Fibroblast of lung (primary cell): ENCODE measurements at regions not wholly inside any gene's neighbourhood (a gene's known extent, or its start where the extent isn't known, plus 50 kb on each side); places are given as distances from the start of the nearest gene placed in this dataset.

Source experiments
- EZH2 ChIP-seq: IDR thresholded peaks from 2 replicates; pipeline ENCODE4 v1.5.1; 2012; ENCODE audit warnings: low read length, control low read depth, mild to moderate bottlenecking; ENCODE audit errors: missing control alignments
- TF ChIP-seq, protein P1 (sequence below), 2 donors: IDR thresholded peaks in 1 of 2; conservative IDR thresholded peaks in 1 of 2; 1 replicate in 1 of 2; 2 replicates in 1 of 2; pipeline ENCODE4 v1.5.1; 2011 to 2012; ENCODE audit warnings: low read length in 2 of 2, control low read depth in 1 of 2, inconsistent platforms in 1 of 2, low read depth in 1 of 2, mild to moderate bottlenecking in 1 of 2

DNA sequence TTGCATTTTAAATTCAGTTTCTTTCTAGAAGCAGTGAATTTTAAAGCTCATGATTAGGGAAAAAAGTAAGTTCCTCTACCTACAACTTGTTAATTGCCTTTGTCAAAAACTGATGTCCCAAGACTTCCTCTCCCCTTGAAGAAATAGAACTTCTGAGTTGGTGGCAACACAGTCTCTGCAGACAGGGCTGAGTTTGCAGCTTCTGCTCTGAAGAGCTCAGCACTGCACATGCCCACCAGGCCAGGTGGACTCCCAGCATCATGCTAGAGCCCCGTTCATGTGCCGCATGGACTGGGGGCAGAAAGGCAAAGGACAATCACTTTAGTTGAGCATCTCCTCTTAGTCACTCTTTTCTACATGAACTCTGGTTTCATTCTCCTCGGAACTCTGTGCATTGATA lies 620.1 kb downstream of the VRK1 start:
- TF ChIP-seq, protein P1, sequence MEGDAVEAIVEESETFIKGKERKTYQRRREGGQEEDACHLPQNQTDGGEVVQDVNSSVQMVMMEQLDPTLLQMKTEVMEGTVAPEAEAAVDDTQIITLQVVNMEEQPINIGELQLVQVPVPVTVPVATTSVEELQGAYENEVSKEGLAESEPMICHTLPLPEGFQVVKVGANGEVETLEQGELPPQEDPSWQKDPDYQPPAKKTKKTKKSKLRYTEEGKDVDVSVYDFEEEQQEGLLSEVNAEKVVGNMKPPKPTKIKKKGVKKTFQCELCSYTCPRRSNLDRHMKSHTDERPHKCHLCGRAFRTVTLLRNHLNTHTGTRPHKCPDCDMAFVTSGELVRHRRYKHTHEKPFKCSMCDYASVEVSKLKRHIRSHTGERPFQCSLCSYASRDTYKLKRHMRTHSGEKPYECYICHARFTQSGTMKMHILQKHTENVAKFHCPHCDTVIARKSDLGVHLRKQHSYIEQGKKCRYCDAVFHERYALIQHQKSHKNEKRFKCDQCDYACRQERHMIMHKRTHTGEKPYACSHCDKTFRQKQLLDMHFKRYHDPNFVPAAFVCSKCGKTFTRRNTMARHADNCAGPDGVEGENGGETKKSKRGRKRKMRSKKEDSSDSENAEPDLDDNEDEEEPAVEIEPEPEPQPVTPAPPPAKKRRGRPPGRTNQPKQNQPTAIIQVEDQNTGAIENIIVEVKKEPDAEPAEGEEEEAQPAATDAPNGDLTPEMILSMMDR (conservative IDR thresholded peaks at IDR 0.05 in 1 of 2, IDR thresholded peaks at IDR 0.05 in 1 of 2; ENCODE audit: low read depth in 1 of 2, low read length in 2 of 2), result no peak
- no peak for TF ChIP-seq EZH2
